ENCODE measurements at regions not wholly inside any gene's neighbourhood (a gene's known extent, or its start where the extent isn't known, plus 50 kb on each side); places are given as distances from the start of the nearest gene placed in this dataset.

DNA sequence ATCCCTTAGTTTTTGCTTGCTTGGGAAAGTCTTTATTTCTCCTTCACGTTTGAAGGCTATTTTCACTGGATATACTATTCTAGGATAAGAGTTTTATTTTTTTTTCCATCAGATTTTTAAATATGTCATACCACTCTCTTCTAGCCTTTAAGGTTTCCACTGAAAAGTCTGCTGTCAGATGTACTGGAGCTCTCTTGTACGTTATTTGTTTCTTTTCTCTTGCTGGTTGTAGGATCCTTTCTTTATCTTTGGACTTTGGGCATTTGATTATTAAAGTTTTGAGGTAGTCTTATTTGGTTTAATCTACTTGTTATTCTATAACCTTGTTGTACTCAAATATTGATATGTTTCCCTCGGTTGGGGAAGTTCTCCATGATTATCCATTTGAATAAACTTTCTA, 848.4 kb upstream of the COX7C start:
- H3K4me3 ChIP-seq: no peak overlapping the region
- TF ChIP-seq, protein P1, sequence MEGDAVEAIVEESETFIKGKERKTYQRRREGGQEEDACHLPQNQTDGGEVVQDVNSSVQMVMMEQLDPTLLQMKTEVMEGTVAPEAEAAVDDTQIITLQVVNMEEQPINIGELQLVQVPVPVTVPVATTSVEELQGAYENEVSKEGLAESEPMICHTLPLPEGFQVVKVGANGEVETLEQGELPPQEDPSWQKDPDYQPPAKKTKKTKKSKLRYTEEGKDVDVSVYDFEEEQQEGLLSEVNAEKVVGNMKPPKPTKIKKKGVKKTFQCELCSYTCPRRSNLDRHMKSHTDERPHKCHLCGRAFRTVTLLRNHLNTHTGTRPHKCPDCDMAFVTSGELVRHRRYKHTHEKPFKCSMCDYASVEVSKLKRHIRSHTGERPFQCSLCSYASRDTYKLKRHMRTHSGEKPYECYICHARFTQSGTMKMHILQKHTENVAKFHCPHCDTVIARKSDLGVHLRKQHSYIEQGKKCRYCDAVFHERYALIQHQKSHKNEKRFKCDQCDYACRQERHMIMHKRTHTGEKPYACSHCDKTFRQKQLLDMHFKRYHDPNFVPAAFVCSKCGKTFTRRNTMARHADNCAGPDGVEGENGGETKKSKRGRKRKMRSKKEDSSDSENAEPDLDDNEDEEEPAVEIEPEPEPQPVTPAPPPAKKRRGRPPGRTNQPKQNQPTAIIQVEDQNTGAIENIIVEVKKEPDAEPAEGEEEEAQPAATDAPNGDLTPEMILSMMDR (IDR thresholded peaks at IDR 0.05): no peak
- no peaks in the 10 kb centered on the region for H3K4me1 ChIP-seq
- H3K9me3 ChIP-seq: peaks cover 4% of the 10 kb centered on the region
- H3K36me3 ChIP-seq: no peaks in the 10 kb centered on the region
- DNase-seq: no peak
- H3K27ac ChIP-seq: no peak overlapping the region
- no peak for ATAC-seq
- no peaks in the 10 kb centered on the region for H3K27me3 ChIP-seq
- intact Hi-C loops (cut with DNase I): no loop called here

DNA sequence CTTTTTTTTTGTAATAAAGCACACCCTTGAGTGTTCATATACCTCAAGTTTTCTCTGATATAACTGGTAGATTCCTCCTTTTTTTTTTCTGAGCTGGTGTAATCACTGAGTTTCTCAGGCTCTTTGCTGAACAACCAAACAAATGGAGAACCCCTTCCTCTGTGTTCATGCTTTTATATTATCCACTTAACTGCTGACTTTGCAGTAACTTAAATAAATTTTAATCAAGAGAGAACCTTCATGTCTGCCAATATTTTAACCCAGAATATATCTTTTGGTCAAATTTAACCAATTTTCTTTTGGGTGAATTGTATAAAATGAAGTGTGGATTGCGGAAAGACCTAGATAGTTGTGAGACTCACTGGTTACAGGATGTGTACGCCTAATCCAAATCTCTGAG, 833.0 kb upstream of the COX7C start:
- Histone ChIP-seq H3K27me3 (no peaks in the 10 kb centered on the region), H3K4me3 (no peak overlapping the region), H3K4me1 (no peaks in the 10 kb centered on the region), H3K36me3 (no peaks in the 10 kb centered on the region), H3K9me3 (no peaks in the 10 kb centered on the region), H3K27ac (no peak overlapping the region)
- DNase-seq (no peak), ATAC-seq (no peak)
- intact Hi-C loops (cut with DNase I): no loop called here
- TF ChIP-seq, protein P1 (IDR thresholded peaks at IDR 0.05): no peak

DNA sequence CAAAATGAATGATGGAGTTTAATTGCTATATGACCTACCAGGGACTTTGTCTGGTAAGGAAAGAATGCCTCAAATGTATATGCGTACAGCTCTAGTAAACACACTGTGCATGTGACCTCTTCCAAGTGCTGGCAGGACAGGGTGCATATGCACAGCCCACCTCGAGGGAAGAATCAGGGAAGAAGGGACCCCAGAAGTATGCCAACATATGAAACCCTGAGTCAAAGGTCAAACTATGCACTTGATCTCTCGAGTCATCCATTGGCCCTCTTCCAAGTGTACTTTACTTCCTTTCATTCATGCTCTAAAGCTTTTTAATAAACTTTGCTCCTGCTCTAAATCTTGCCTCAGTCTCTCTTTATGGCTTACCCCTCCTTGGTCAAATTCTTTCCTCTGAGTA, 804.6 kb upstream of the COX7C start:
- Histone ChIP-seq H3K9me3 (no peaks in the 10 kb centered on the region), H3K36me3 (no peaks in the 10 kb centered on the region), H3K4me1 (no peaks in the 10 kb centered on the region), H3K27me3 (no peaks in the 10 kb centered on the region), H3K4me3 (no peak overlapping the region), H3K27ac (no peak overlapping the region)
- TF ChIP-seq, protein P1 (IDR thresholded peaks at IDR 0.05): no peak
- intact Hi-C loops (cut with DNase I): no loop called here
- DNase-seq: no peak
- ATAC-seq: no peak

DNA sequence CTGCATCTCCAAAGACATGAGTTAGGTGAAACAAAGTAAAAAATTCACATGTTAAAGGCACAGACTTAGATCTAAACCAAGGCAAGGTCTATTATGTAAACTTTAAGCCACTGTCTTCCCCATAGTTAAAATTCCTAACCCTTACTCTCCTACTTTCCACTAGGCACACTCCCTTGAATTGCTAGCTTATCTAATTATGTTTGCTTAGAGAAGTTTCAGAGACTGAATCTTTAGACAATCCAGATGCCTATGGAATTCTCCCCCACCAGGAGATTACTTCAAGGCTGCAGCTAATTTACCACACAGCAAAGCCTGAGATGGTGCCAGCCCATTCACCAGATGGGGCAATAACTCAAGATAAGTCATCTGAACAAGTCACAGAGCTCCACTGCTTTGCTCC, 803.1 kb upstream of the COX7C start:
- Histone ChIP-seq H3K36me3 (no peaks in the 10 kb centered on the region), H3K27me3 (no peaks in the 10 kb centered on the region), H3K27ac (no peak overlapping the region), H3K9me3 (no peaks in the 10 kb centered on the region), H3K4me1 (no peaks in the 10 kb centered on the region), H3K4me3 (no peak overlapping the region)
- no peak for DNase-seq
- ATAC-seq: no peak
- intact Hi-C loops (cut with DNase I): no loop called here
- TF ChIP-seq, protein P1 (IDR thresholded peaks at IDR 0.05): no peak

DNA sequence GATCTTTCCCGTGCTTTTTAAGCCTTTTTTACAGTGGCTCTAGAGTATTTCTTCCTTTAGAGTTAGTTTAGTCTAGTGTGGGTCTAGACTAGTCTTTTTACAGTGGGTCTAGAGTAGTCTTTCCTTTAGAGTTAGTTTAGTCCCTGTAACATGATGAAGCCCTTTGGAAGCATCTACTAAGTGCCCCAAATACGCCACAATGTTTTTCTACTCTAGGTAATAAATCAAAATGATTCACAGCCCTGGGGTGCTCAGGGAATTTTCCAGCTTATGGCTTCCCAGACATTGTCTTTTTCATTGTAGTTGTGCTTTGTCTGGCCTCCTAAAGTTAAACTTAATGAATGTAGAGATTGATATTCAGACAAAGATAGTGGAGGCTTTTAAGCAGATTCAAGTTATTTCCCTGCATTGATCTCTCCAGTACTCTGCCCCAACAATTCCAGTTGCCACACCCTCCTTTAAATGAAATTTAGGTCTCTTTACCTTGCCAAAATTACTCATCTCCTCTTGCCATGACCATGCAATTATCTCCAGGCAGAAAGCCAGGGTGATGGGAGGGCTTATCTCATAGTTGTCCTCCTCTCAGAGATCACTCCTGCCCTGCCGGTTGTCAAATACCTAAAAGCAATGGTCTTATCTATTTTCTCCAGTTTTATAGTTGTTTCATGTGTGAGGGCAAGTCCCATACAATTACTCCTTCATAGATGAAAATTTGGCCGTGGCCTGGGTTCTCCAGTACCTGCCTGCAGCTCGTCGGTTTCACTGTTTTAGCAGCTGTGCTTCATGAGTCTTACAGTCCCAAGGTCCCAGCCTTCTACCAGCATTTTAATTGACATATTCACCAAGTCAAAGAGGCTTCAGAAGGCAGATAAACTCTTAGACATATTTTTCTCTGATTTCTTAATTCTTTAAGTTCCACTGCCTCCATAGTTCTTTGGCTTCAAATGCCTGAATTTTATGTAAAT, 794.0 kb upstream of the COX7C start:
- Histone ChIP-seq H3K9me3 (no peaks in the 10 kb centered on the region), H3K4me3 (no peak overlapping the region), H3K27ac (no peak overlapping the region), H3K36me3 (no peaks in the 10 kb centered on the region), H3K4me1 (no peaks in the 10 kb centered on the region), H3K27me3 (no peaks in the 10 kb centered on the region)
- ATAC-seq (no peak), DNase-seq (no peak)
- TF ChIP-seq, protein P1 (IDR thresholded peaks at IDR 0.05): no peak
- intact Hi-C loops (cut with DNase I): no loop called here
